ENCODE measurements at regions not wholly inside any gene's neighbourhood (a gene's known extent, or its start where the extent isn't known, plus 50 kb on each side); places are given as distances from the start of the nearest gene placed in this dataset.

DNA sequence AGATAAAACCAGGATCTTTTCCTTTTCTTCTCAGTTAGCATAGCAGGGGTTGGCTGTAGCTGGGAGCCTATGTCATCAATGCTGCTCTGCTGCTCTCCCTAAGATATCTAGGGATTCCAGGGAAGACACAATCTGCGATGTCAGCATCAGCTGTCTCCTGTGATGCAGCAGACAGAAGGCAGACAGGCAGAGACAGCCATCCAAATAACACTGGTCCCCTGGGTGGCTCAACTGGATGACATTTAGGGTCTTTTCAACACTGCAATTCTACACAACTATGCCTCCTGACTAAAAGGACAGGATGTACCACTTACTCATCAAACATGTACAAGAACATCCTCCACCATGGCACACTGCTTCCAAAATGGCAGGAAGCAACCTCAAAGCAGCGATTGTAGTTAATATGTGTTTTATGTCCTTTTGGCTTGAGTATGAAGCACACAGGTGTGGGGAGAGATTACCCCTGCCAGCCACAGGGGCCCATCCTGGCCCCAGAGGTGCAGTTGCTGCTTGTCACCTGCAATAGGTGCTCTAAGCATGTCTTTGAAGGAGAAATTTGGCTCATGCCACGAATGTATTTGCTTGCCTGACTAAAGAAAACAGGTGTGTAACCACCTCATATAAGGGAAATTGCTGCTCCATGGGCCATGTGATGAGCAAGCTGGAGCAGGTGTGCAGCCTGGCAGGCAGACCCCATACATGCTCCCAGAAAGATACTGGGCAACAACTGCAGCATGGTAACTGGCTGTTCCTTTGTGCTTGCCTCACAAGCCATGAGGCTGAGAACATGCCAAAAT lies 357.8 kb downstream of the VPS13C start:
- peak in 4 of 6 experiments; percentile 24 to 46 (median 36) for TF ChIP-seq CTCF (IDR thresholded peaks at IDR 0.05)
- no peak for TF ChIP-seq POLR2A (IDR thresholded peaks at IDR 0.05)
